NCI-H526 (cell line): ENCODE measurements at regions not wholly inside any gene's neighbourhood (a gene's known extent, or its start where the extent isn't known, plus 50 kb on each side); places are given as distances from the start of the nearest gene placed in this dataset.

ENCODE experiments used
- DNase-seq, 2 experiments: peaks; one replicate each; lab custom pipeline; 2025; lab: John Stamatoyannopoulos, UW

- DNase-seq, result no peak
These were observed 54.1 kb downstream of the MAFB start for GRCh38 chr20:40634891-40635290.

- no peak for DNase-seq
These were observed 55.7 kb downstream of the MAFB start for GRCh38 chr20:40633123-40633850.

GRCh38 chr20:40632346-40632976 lies 56.6 kb downstream of the MAFB start:
- no peak for DNase-seq

GRCh38 chr20:40631119-40631631 lies 57.9 kb downstream of the MAFB start:
- DNase-seq, result no peak

- no peak for DNase-seq
These were observed 58.3 kb downstream of the MAFB start for GRCh38 chr20:40630713-40631112.

GRCh38 chr20:40630099-40630498 lies 58.9 kb downstream of the MAFB start:
- DNase-seq, result no peak

GRCh38 chr20:40628877-40629276 lies 60.2 kb downstream of the MAFB start:
- DNase-seq, result no peak

- peak in 1 of 2 experiments; percentile 42 for DNase-seq
These were observed 70.0 kb downstream of the MAFB start for GRCh38 chr20:40619053-40619452.

- no peak for DNase-seq
These were observed 71.4 kb downstream of the MAFB start for GRCh38 chr20:40617594-40617993.

- no peak for DNase-seq
These were observed 76.2 kb downstream of the MAFB start for GRCh38 chr20:40612837-40613236.

GRCh38 chr20:40612247-40612646 lies 76.8 kb downstream of the MAFB start:
- no peak for DNase-seq

- DNase-seq, result peak in 1 of 2 experiments; percentile 22
These were observed 78.3 kb downstream of the MAFB start for GRCh38 chr20:40610730-40611129.

- DNase-seq, result no peak
These were observed 81.1 kb downstream of the MAFB start for GRCh38 chr20:40607927-40608326.

- no peak for DNase-seq
These were observed 82.4 kb downstream of the MAFB start for GRCh38 chr20:40606660-40607059.

GRCh38 chr20:40606237-40606636 lies 82.8 kb downstream of the MAFB start:
- DNase-seq, result no peak

- no peak for DNase-seq
These were observed 84.6 kb downstream of the MAFB start for GRCh38 chr20:40604416-40604815.

GRCh38 chr20:40603057-40603651 lies 85.9 kb downstream of the MAFB start:
- DNase-seq, result no peak

- DNase-seq, result no peak
These were observed 86.7 kb downstream of the MAFB start for GRCh38 chr20:40602381-40602780.

- DNase-seq, result no peak
These were observed 88.4 kb downstream of the MAFB start for GRCh38 chr20:40600441-40601219.

- no peak for DNase-seq
These were observed 89.0 kb downstream of the MAFB start for GRCh38 chr20:40599987-40600386.

GRCh38 chr20:40592941-40593340 lies 96.1 kb downstream of the MAFB start:
- DNase-seq, result no peak

- DNase-seq, result no peak
These were observed 97.5 kb downstream of the MAFB start for GRCh38 chr20:40591536-40591935.
